ENCODE measurements at regions not wholly inside any gene's neighbourhood (a gene's known extent, or its start where the extent isn't known, plus 50 kb on each side); places are given as distances from the start of the nearest gene placed in this dataset.

- TF ChIP-seq CTCF (conservative IDR thresholded peaks at IDR 0.05; ENCODE audit: low read length) = no peak
- no peak for TF ChIP-seq EZH2phosphoT487 (IDR thresholded peaks at IDR 0.05; ENCODE audit: borderline replicate concordance, low read depth, low read length)
Observed at GRCh38 chr10:61064356-61064755, 120.4 kb upstream of the RHOBTB1 start.

All from OCI-LY7 (cell line).